HG03135 (cell line): ENCODE measurements at regions not wholly inside any gene's neighbourhood (a gene's known extent, or its start where the extent isn't known, plus 50 kb on each side); places are given as distances from the start of the nearest gene placed in this dataset.

ENCODE experiments used
- ATAC-seq: cut with Tn5 transposase; IDR thresholded peaks from one replicate; pipeline ENCODE4 v1.9.1; 2021; ENCODE audit warnings: mild to moderate bottlenecking, moderate library complexity; ENCODE audit not compliant: unreplicated experiment

DNA sequence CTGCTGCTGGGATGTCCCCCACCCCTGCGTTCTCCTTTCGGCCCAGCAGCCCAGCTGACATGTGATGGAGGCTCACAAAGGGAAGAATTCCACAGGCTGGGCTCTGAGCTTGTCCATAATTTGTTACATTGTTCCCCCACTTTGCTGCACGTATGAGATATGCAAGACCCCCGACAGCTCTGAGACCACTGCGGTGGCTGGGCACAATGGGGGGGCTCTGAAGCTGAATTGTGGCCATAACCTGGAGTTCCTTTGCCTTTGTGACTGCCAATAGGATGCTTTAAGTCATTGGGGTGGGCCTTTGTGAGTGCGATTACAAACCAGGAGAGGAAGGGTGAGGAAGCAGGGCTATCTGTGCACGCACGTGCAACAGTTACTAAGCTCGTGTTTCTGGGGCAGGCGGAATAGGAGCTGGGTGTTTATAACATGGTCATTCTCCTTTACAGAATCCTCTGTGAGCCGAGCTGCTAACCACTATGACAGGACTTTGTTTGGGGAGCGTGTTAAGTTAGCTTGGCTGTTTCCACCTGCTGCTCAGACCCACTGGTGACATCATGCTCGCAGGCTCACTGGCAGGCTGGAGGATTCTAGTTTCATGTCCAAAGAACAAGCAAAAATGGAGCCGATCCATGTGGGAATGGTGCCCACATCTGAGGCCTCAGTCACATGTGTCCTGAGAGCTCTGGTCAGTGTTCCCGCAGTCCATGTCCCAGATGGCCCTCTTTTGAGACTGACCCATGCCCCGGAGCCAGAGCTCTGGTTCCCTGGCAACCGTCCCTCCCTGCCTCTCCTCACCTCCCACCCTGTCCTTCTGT is 208.3 kb upstream of the SALL1 start:
- no peak for ATAC-seq

GRCh38 chr16:51357839-51358238 is 206.8 kb upstream of the SALL1 start:
- ATAC-seq, result no peak

DNA sequence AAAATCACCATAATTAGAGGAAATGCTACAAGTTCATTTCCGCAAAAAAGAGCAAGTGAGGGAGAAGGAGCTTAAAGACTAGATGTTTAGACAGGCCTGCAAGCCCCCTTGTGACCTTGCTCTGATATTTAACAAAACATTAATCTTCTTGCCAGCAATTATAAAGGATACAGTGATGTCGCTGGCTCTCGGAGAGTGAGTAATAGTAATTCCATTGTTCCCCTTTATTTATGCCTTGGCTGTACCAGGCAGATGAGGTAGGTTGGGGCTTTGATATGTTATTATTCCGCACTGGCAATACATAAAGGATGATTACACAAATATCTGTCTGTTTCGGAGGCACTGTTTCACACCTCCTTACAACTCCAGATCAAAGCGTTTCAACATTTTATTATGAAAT is 204.8 kb upstream of the SALL1 start:
- no peak for ATAC-seq

DNA sequence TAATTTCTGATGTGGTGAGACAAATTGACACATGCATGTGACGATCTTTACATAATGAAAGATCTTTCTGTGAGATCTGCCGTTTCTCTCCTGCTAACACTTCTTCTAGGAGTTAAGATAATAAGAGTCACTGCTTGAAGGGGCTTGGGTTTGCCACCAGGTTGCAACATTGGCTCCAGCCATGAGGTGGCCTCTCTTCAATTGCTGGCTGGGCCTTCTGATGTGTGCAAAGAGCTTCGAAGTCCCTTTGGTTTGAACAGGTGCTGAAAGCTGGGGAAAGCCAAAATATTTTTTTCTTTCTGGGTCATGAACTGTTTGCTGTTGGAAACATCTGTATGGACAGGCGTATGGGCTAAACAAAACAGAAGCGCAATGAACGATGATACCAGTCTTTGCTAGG is 204.1 kb upstream of the SALL1 start:
- no peak for ATAC-seq

DNA sequence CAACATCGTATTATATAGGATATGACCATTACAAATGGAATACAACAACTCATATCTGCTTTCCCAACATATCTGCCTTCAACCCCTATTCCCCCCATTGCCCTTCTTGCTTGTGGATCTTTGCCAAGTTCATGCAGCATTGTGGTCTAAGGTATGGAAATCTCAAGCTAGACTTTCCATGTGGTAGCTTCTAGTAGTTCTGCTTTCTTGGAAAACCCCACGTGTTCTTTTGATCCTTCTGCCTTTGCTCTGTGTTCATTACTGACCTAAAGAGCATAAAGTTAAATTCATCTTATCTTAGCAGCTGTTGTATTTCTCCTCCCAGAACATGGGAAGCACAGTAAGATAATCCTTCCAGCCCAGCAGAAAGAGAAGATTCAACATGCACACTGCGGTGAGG is 202.0 kb upstream of the SALL1 start:
- no peak for ATAC-seq

- ATAC-seq, result no peak
Observed at GRCh38 chr16:51349626-51350025, 198.6 kb upstream of the SALL1 start.

DNA sequence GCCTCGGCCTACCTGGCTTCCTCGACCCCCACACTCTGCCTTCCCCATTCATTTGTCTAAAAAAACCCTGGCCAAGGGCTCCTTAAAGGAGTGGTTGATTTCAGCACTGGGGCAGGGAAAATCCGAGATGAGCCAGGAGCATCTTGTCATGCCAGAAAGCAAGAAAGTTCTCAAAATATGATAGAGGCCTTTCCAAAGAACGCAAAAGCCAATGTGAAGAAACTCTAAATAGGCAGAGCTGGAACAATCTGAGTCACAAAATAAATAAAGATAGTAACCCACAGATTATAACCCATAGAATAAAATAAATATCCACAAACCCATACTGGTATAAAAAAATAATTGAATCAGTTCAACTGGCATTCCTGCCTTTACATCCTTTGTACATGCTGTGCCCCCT is 192.3 kb upstream of the SALL1 start:
- no peak for ATAC-seq

- ATAC-seq, result no peak
Observed at GRCh38 chr16:51341204-51341603, 190.1 kb upstream of the SALL1 start.

- no peak for ATAC-seq
Observed at GRCh38 chr16:51337662-51338061, 186.6 kb upstream of the SALL1 start.

GRCh38 chr16:51328733-51329132 is 177.7 kb upstream of the SALL1 start:
- ATAC-seq, result no peak

DNA sequence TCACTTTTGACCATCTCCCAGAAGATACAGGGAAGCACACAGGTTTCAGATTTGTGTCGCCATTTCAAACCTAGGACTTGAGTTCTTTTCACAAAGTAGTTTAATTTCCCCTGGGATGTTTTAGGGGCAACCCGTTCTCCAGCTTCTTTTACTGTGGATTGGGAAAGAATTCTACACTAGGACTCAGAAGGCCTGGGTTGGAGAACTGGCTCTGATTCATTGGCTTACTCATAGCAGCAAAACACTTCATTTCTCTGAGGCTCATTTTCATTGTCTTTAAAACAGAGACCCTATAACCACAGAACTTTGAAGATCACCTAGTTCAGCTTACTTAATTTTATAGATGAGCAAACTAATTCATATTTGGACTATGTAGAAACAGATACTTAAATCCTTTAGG is 175.9 kb upstream of the SALL1 start:
- ATAC-seq, result no peak

DNA sequence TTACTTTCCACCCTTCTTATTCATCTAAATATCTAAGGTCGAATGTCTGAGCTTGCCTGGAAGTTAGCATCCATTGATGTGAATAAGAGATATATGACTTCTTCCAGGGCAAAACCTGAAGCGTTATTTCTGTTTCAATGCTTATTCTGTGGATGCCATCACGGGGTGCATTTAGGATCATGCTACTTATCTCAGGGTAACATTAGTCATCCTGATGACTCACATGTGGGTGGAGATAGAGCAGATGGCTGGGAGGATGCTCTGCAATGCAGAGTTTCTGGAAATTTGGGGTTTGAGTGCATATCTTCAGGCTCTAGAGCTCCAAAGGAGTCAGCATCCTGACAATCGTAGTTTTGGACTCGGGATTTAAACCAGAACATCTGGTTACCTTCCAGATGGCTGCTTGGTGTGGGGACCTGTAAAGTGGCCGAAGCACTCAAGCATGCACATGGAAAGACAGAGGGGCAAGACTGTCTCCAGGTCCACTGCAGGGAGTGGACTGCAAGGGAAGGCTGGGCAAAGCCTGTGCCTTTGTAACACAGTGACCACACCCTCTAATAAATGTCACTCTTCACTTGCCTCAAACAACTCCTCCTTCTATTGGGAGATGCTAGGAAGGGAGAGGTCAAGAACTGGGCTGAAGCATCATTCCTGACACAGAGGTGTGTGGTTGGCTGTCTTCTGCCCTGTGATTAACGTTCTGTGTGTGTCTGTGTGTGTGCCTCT is 175.2 kb upstream of the SALL1 start:
- ATAC-seq, result no peak

GRCh38 chr16:51321251-51321650 is 170.2 kb upstream of the SALL1 start:
- ATAC-seq, result no peak

DNA sequence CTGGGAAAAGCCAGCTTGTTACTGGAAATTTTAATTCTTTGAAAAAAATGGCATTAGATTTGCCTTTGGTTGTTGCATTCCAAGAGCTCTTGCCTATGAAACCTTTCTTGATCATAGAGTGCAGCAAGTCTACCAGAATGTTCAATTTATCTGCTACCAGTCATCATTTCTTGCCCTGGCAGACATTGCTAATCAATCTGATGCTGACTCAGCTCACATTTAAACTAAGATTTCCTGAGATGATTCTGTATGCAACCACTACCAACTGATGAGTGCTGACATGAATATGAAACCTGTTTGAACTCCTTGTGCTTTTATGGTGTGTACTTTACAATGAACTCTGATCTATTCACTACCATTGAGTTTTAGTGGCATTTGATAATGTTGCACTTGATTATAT is 166.5 kb upstream of the SALL1 start:
- no peak for ATAC-seq

- no peak for ATAC-seq
Observed at GRCh38 chr16:51313198-51313597, 162.1 kb upstream of the SALL1 start.

- no peak for ATAC-seq
Observed at GRCh38 chr16:51312363-51313150, 161.5 kb upstream of the SALL1 start.

GRCh38 chr16:51310159-51310558 is 159.1 kb upstream of the SALL1 start:
- no peak for ATAC-seq

GRCh38 chr16:51306886-51307595 is 156.0 kb upstream of the SALL1 start:
- ATAC-seq, result no peak

GRCh38 chr16:51306116-51306515 is 155.0 kb upstream of the SALL1 start:
- no peak for ATAC-seq

GRCh38 chr16:51305337-51305736 is 154.3 kb upstream of the SALL1 start:
- no peak for ATAC-seq

DNA sequence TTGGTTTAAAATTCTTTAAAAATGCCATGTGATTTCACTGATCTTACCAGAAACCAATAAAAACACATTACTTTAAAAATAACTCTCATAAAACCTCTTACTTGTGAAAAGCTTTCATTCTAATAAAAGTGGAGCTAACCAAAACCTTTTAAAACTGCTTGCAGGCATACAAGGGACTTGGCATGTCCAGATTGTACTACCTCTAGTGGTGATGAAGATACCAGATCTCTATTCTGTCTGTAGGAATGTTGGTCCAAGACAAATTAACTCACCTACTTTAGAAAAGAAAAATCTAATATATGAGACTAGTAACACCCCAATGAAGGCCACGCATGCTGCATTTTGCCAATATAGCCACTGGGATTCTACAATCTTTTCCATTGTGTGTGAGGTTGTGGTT is 151.0 kb upstream of the SALL1 start:
- no peak for ATAC-seq
